GM18498 (cell line): ENCODE measurements at regions not wholly inside any gene's neighbourhood (a gene's known extent, or its start where the extent isn't known, plus 50 kb on each side); places are given as distances from the start of the nearest gene placed in this dataset.

Experiments
- ATAC-seq: cut with Tn5 transposase; IDR thresholded peaks from one replicate; pipeline ENCODE4 v1.9.1; 2021; ENCODE audit warnings: mild to moderate bottlenecking, moderate library complexity; ENCODE audit not compliant: unreplicated experiment

GRCh38 chr4:104941661-104942062, 205.0 kb upstream of the TET2 start:
- ATAC-seq = peak; percentile 60

DNA sequence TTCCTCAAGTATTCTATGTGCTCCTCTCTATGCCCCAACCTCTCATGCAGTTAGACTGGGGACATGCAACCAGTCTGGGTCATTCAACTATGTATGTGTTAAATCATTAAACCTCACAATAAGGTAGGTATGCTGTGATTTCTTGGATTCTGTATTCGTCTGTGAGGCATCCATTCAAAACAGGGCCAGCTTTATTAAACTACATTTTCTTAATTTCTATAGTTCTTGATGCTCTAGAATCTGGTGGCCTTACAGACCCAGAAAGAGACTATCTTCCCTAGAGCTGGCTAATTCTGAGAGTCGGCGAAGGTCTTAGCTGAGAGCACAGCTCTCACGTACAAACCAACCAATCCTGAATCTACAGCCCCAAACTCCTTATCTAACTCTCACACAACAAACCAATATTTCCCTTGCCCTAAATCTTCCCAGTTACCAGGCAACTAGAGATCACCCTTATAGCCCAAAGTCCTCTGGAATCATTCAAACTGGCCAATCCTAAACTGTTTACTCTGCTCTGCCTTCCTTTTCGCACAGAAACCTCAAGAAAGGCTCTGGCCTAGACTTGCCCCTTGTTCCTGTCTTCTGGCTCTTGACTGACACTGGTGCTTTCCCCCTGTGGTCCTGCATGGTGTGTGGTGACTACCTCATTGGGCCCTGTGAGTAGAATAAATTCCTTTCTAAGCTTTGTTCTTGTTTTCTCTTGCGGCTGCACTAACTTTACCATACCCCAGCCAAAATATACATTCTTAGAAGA, 203.5 kb upstream of the TET2 start:
- peak; percentile 85 for ATAC-seq

DNA sequence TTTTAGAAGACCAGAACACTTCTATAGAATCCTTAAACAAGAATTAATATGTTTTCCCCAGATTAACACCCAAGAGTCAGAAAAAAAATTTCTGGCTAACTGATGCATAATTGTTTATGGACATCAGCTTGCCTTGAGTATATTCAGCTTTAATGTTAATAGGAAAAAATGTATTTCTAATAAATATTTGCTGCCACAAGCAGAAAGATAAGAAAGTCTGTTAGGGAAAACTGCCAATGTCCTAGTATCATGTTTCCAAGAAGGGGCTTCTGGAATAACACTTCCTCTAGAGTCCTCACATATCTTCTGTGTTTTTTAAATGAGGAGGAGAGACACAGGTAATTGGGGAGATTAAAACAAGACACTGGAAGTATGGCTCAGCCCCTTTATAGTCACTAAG, 202.1 kb upstream of the TET2 start:
- ATAC-seq = no peak

- ATAC-seq = peak; percentile 44
Observed at GRCh38 chr4:104964410-104965175, 182.1 kb upstream of the TET2 start.

GRCh38 chr4:104966349-104967033, 180.2 kb upstream of the TET2 start:
- ATAC-seq = peak; percentile 96

DNA sequence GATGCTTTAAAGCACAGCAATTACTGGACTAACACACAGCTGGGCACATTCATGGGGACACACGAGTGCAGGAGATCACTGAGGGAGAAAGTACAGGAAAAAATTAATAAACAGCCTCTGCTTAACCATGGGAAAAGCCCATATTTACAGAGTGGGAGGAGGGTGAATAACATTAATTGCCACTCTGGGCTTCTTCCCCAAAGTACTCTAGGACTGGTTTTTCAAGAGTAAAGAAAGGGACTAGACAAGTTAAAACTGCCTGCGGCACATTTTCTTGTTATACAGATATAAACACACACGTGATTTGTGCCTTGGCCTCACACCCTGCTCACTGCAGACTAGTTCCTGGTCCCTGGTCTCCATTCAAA, 179.7 kb upstream of the TET2 start:
- ATAC-seq = peak; percentile 26

GRCh38 chr4:104969394-104970082, 177.1 kb upstream of the TET2 start:
- ATAC-seq = no peak

- no peak for ATAC-seq
Observed at GRCh38 chr4:104971462-104971861, 175.2 kb upstream of the TET2 start.

- ATAC-seq = peak; percentile 51
Observed at GRCh38 chr4:104973708-104974107, 173.0 kb upstream of the TET2 start.

- ATAC-seq = no peak
Observed at GRCh38 chr4:104975617-104976016, 171.1 kb upstream of the TET2 start.

DNA sequence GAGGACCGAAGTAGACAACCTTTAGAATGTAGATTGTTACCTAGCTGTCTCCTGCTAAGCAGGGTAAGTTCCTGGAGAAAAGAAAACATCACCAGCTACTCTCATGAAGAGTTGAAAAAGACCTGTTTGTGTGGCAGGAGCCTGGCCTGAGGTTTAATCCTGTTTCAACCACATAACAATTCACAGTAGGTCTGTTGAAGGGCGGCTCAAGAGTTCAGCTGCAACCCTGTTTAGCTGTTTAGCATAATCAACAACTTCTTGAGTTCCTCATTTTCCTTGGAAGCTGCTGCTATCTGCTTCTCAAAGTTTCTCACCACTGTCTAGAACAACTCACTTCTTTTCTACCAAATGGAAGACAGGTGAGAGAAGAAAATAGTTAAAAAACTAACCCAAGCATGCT, 170.4 kb upstream of the TET2 start:
- ATAC-seq = peak; percentile 45

- ATAC-seq = no peak
Observed at GRCh38 chr4:104979083-104979760, 167.5 kb upstream of the TET2 start.

DNA sequence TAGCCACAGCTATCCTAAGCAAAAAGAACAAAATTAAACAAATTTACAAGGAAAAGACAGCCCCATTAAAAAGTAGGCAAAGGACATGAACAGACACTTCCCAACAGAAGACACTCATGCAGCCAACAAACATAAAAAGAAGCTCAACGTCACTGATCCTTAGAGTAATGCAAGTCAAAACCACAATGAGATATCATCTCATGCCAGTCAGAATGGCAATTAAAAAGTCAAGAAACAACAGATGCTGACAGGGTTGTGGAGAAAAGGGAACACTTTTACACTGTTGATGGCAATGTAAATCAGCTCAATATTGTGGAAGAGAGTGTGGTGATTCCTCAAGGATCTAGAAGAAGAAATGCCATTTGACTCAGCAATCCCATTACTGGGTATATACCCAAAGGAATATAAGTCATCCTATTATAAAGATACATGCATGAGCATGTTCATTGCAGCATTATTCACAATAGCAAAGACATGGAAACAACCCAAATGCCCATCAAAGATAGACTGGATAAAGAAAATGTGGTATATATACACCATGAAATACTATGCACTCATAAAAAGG, 163.0 kb upstream of the TET2 start:
- no peak for ATAC-seq

DNA sequence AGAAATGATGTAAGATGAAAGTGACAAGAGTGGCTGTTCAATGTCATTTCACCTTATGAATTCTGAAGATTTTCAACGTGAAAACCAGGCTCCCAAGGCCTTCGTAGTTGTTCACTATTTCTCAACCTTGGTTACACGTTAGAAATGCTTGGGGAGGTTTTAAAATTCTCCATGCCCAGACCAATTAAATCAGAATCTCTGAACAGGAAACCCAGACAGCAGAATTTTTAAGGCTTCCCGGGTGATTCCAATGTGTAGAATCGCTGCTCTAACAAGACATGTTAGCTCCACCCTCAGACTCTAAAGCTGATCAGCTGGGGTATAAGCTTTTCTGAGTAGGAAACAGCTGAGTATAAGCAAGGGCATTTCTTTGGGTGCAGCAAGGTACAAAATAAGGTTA, 160.4 kb upstream of the TET2 start:
- no peak for ATAC-seq

- ATAC-seq = no peak
Observed at GRCh38 chr4:104989371-104989770, 157.3 kb upstream of the TET2 start.

- ATAC-seq = no peak
Observed at GRCh38 chr4:105002278-105002677, 144.4 kb upstream of the TET2 start.

DNA sequence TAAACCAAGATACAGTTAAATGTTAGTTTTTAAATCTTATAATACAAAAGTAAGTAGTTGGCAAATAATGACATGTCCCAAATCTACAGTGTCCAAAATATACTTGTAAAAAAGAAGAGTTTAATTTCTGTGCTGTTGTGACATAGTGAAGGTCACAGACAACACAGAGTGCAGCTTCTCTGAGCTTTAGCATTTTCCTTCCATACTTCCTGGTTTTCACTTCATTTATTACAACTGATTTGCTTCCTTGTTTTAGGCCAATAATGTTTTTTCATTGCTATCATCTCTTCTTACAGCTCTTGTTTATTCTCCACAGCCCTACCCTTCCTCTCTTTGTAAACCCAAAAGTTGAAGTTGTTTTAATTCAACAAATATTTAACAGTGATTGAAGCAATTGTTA, 132.4 kb upstream of the TET2 start:
- ATAC-seq = no peak

DNA sequence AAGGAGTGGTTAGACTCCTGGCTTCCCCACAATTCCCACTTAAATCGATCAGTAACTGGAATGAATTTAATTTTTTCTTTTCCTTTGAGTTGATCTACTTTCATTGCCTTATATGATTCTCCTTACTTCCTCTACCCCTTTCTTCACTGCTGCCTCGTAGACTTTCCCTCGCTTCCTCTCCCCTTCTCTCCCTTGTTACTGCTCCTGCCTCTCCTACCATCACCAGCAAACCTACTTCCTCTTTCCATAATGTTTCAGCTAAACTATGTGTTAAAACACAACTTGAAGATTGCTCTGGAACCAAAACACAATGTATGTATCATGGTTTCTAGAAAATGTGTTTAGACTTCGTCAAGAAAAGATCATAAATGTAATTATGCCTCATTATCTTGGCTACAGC, 132.0 kb upstream of the TET2 start:
- ATAC-seq = no peak

GRCh38 chr4:105015750-105016149, 130.9 kb upstream of the TET2 start:
- ATAC-seq = no peak
